ENCODE measurements at regions not wholly inside any gene's neighbourhood (a gene's known extent, or its start where the extent isn't known, plus 50 kb on each side); places are given as distances from the start of the nearest gene placed in this dataset.
"Not testable (repeated sequence)": the region's sequence is repeated elsewhere in the genome, so short reads cannot be mapped to it uniquely, and the experiment has no call there.

GRCh38 chr7:113783403-113783802, 135.4 kb downstream of the PPP1R3A start:
- DNase-seq (ENCODE audit: low read depth in 2 of 2) = no peak

GRCh38 chr7:113775804-113776203, 143.0 kb downstream of the PPP1R3A start:
- no peak for DNase-seq (ENCODE audit: low read depth in 2 of 2)

- DNase-seq (ENCODE audit: low read depth in 2 of 2) = no peak
Measured at GRCh38 chr7:113775401-113775800, 143.4 kb downstream of the PPP1R3A start.

GRCh38 chr7:113774182-113774807, 144.5 kb downstream of the PPP1R3A start:
- no peak for DNase-seq (ENCODE audit: low read depth in 2 of 2)

GRCh38 chr7:113770146-113770738, 148.6 kb downstream of the PPP1R3A start:
- no peak for DNase-seq (ENCODE audit: low read depth in 2 of 2)

GRCh38 chr7:113768387-113768786, 150.4 kb downstream of the PPP1R3A start:
- DNase-seq (ENCODE audit: low read depth in 2 of 2) = no peak

GRCh38 chr7:113764401-113765035, 154.3 kb downstream of the PPP1R3A start:
- DNase-seq (ENCODE audit: low read depth in 2 of 2) = no peak

- DNase-seq (ENCODE audit: low read depth in 2 of 2) = no peak
Measured at GRCh38 chr7:113763226-113763625, 155.6 kb downstream of the PPP1R3A start.

GRCh38 chr7:113756250-113756649, 162.6 kb downstream of the PPP1R3A start:
- DNase-seq (ENCODE audit: low read depth in 2 of 2) = no peak

GRCh38 chr7:113752689-113753088, 166.1 kb downstream of the PPP1R3A start:
- no peak for DNase-seq (ENCODE audit: low read depth in 2 of 2)

- DNase-seq (ENCODE audit: low read depth in 2 of 2) = no peak
Measured at GRCh38 chr7:113752289-113752688, 166.5 kb downstream of the PPP1R3A start.

GRCh38 chr7:113751547-113751946, 167.3 kb downstream of the PPP1R3A start:
- DNase-seq (ENCODE audit: low read depth in 2 of 2) = no peak

- not testable (repeated sequence) for DNase-seq (ENCODE audit: low read depth in 2 of 2)
Measured at GRCh38 chr7:113748385-113748784, 170.4 kb downstream of the PPP1R3A start.

- not testable (repeated sequence) for DNase-seq (ENCODE audit: low read depth in 2 of 2)
Measured at GRCh38 chr7:113742946-113743431, 175.8 kb downstream of the PPP1R3A start.

- DNase-seq (ENCODE audit: low read depth in 2 of 2) = no peak
Measured at GRCh38 chr7:113742377-113742776, 176.4 kb downstream of the PPP1R3A start.

GRCh38 chr7:113731571-113731970, 187.2 kb downstream of the PPP1R3A start:
- no peak for DNase-seq (ENCODE audit: low read depth in 2 of 2)

GRCh38 chr7:113730309-113730955, 188.4 kb downstream of the PPP1R3A start:
- DNase-seq (ENCODE audit: low read depth in 2 of 2) = no peak

- DNase-seq (ENCODE audit: low read depth in 2 of 2) = no peak
Measured at GRCh38 chr7:113727486-113727885, 191.3 kb downstream of the PPP1R3A start.

GRCh38 chr7:113722006-113722405, 196.8 kb downstream of the PPP1R3A start:
- no peak for DNase-seq (ENCODE audit: low read depth in 2 of 2)

- DNase-seq (ENCODE audit: low read depth in 2 of 2) = no peak
Measured at GRCh38 chr7:113717739-113718138, 201.1 kb downstream of the PPP1R3A start.

- no peak for DNase-seq (ENCODE audit: low read depth in 2 of 2)
Measured at GRCh38 chr7:113715981-113716856, 202.6 kb downstream of the PPP1R3A start.

- DNase-seq (ENCODE audit: low read depth in 2 of 2) = no peak
Measured at GRCh38 chr7:113715262-113715661, 203.5 kb downstream of the PPP1R3A start.
